Thymus (tissue), 11 donors: ENCODE measurements at regions not wholly inside any gene's neighbourhood (a gene's known extent, or its start where the extent isn't known, plus 50 kb on each side); places are given as distances from the start of the nearest gene placed in this dataset.

ENCODE experiments used
- DNase-seq, 9 donors: peaks; one replicate each; pipeline ENCODE4 v3.0.0-alpha.2; 2013; ENCODE audit warnings: low spot score in 9 of 9, low read depth in 6 of 9, missing footprints in 1 of 9
- H3K27ac ChIP-seq, 2 donors: one replicate each; pipeline ENCODE4 v1.5.1; 2013; ENCODE audit warnings: control low read depth in 1 of 2, low read depth in 1 of 2, low read length in 1 of 2, mild to moderate bottlenecking in 1 of 2, moderate library complexity in 1 of 2
- H3K27me3 ChIP-seq, 2 donors: one replicate each; pipeline ENCODE4 v1.5.1; 2013; ENCODE audit warnings: low read length in 1 of 2; ENCODE audit not compliant: control insufficient read depth in 2 of 2, insufficient read depth in 1 of 2
- H3K36me3 ChIP-seq, 2 donors: one replicate each; pipeline ENCODE4 v1.5.1; 2013; ENCODE audit warnings: low read length in 1 of 2, mild to moderate bottlenecking in 1 of 2, moderate library complexity in 1 of 2; ENCODE audit not compliant: control insufficient read depth in 2 of 2, insufficient read depth in 2 of 2
- H3K4me1 ChIP-seq, 2 donors: one replicate each; pipeline ENCODE4 v1.5.1; 2013; ENCODE audit warnings: low read length in 2 of 2; ENCODE audit not compliant: control insufficient read depth in 2 of 2, insufficient read depth in 2 of 2
- H3K4me3 ChIP-seq, 2 donors: one replicate each; pipeline ENCODE4 v1.5.1; 2013; ENCODE audit warnings: low read length in 2 of 2, control low read depth in 1 of 2, mild to moderate bottlenecking in 1 of 2
- H3K9me3 ChIP-seq, 2 donors: one replicate each; pipeline ENCODE4 v1.5.1; 2013; ENCODE audit warnings: low read length in 1 of 2, mild to moderate bottlenecking in 1 of 2; ENCODE audit not compliant: control insufficient read depth in 2 of 2, insufficient read depth in 1 of 2
- WGBS: extraction: QIAGEN DNeasy Blood & Tissue Kit; methylation state at CpG from one replicate; pipeline ENCODE4 v1.1.7; 2013; 5-methylcytosine and 5-hydroxymethylcytosine counted together
- donor health status: healthy.

DNA sequence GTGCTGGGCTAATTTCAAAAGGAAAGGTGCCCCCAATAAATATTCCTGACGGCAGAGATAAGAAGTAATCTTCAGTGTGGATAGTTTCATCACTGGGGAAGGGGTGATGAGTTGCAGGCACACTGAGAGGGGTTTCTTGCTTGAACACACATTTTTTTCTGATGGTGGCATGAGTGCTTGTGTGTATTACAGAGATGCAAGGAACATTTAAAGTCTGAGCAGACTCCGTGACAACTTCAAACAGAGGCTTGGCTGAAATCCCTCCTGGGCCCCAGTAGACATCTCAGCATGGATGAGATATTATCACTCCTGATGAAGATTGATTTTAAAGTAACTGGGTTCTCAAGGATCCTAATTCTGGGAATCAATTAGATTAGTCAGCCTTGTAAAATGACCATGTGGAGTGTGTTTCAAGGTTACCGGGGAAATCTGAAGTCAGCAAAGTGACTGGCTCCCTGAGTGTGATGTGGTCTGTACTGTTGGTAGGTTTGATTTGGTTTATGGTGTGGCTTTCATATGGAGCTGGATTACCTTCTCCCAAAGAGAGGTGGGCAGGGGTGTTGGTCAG is 435.8 kb upstream of the EEF2KMT start:
- DNase-seq, result no peak
- no peaks in the 10 kb centered on the region for H3K27me3 ChIP-seq
- 80% methylated on average over 3 of the region's 3 CpGs for WGBS
- H3K27ac ChIP-seq, result no peak overlapping the region
- H3K36me3 ChIP-seq, result no peaks in the 10 kb centered on the region
- H3K4me1 ChIP-seq, result no peaks in the 10 kb centered on the region
- H3K4me3 ChIP-seq, result no peak overlapping the region
- H3K9me3 ChIP-seq, result no peaks in the 10 kb centered on the region

- Histone ChIP-seq H3K9me3 (no peaks in the 10 kb centered on the region), H3K36me3 (no peaks in the 10 kb centered on the region), H3K27ac (no peak overlapping the region), H3K4me1 (no peaks in the 10 kb centered on the region), H3K27me3 (peaks cover 0 to 2% of the 10 kb centered on the region in 2 donors), H3K4me3 (no peak overlapping the region)
- DNase-seq, result no peak
- WGBS, result 94% methylated on average over 5 of the region's 5 CpGs
These were observed 430.2 kb upstream of the EEF2KMT start for GRCh38 chr16:5527817-5528216.

DNA sequence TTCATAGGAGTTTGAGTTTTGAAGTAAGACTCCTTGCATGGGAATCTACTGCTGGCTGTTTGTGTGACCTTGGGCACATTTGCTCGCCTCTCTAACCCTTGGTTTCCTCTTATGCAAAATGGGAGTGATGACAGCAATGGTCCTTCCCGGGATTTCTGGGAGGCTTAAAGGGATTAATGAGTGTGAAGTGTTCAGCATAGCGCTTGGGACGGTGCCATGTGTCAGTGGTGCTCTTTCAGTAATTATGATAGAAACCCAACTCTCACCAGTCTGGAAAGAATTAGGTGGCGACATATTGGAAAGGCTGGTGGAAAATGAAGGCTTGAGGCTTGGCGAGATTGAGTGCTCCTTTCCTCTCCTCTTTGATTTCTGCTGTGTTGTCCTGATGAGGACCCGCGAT is 429.2 kb upstream of the EEF2KMT start:
- no peak for DNase-seq
- 95% methylated on average over 8 of the region's 8 CpGs for WGBS
- no peak overlapping the region for H3K27ac ChIP-seq

DNA sequence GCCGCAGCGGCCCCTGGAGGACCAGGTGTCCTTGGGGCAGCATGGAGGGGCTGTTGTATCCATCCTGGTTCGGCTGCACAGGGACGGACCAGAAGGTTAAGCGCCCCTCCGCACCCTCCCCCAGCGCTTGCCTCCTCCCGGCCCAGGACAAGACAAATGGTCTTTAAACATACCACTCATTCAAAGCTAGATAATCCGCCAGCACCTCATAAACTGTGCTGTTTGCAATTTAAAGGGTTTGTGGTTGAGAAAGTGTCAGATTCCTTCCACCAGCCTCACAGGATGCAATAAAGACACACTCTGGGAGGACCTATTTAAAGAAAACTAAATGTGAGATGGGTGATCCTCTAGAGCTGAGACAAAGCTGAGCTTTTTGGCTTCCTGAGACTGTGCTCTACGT is 426.2 kb upstream of the EEF2KMT start:
- Histone ChIP-seq H3K27ac (no peak overlapping the region), H3K4me3 (no peak overlapping the region), H3K9me3 (no peaks in the 10 kb centered on the region), H3K4me1 (no peaks in the 10 kb centered on the region), H3K27me3 (peaks cover 0 to 2% of the 10 kb centered on the region in 2 donors), H3K36me3 (no peaks in the 10 kb centered on the region)
- no peak for DNase-seq
- WGBS, result 17% methylated on average over 10 of the region's 10 CpGs

More for the DNA sequence above, 429.2 kb upstream of the EEF2KMT start:
- Histone ChIP-seq H3K36me3 (no peaks in the 10 kb centered on the region), H3K9me3 (no peaks in the 10 kb centered on the region), H3K27me3 (peaks cover 0 to 2% of the 10 kb centered on the region in 2 donors), H3K4me3 (no peak overlapping the region), H3K4me1 (no peaks in the 10 kb centered on the region)

DNA sequence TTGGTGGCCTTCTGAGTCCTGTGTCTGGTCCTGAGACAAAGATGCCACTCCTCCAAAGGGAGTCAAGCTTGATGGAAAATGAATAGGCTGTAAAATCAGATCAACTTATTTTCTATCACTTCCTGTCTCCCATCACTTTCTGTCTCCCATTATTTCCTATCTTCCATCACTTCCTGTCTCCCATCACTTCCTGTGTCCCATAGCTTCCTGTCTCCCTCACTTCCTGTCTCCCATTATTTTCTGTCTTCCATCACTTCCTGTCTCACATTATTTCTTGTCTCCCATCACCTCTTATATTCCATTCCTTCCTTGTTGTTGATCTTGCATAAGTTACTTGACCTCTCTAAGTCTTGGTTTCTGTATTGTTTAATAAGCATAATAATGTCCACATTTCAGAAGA is 418.5 kb upstream of the EEF2KMT start:
- DNase-seq, result no peak
- H3K4me1 ChIP-seq, result no peaks in the 10 kb centered on the region
- H3K9me3 ChIP-seq, result no peaks in the 10 kb centered on the region
- H3K36me3 ChIP-seq, result no peaks in the 10 kb centered on the region
- H3K27me3 ChIP-seq, result no peaks in the 10 kb centered on the region
- no peak overlapping the region for H3K27ac ChIP-seq
- no peak overlapping the region for H3K4me3 ChIP-seq

- H3K4me1 ChIP-seq, result no peaks in the 10 kb centered on the region
- no peak overlapping the region for H3K27ac ChIP-seq
- whole genome bisulfite sequencing, result 64% methylated on average over 4 of the region's 4 CpGs
These were observed 414.4 kb upstream of the EEF2KMT start for GRCh38 chr16:5512014-5512413.

GRCh38 chr16:5510819-5511370 is 413.3 kb upstream of the EEF2KMT start:
- Histone ChIP-seq H3K27me3 (no peaks in the 10 kb centered on the region), H3K4me1 (no peaks in the 10 kb centered on the region), H3K4me3 (no peak overlapping the region), H3K36me3 (no peaks in the 10 kb centered on the region), H3K9me3 (no peaks in the 10 kb centered on the region), H3K27ac (no peak overlapping the region)
- 36% methylated on average over 5 of the region's 5 CpGs for WGBS
- no peak for DNase-seq

More at GRCh38 chr16:5512014-5512413, 414.4 kb upstream of the EEF2KMT start:
- no peak overlapping the region for H3K4me3 ChIP-seq
- no peak for DNase-seq
- no peaks in the 10 kb centered on the region for H3K36me3 ChIP-seq
- no peaks in the 10 kb centered on the region for H3K9me3 ChIP-seq
- no peaks in the 10 kb centered on the region for H3K27me3 ChIP-seq

DNA sequence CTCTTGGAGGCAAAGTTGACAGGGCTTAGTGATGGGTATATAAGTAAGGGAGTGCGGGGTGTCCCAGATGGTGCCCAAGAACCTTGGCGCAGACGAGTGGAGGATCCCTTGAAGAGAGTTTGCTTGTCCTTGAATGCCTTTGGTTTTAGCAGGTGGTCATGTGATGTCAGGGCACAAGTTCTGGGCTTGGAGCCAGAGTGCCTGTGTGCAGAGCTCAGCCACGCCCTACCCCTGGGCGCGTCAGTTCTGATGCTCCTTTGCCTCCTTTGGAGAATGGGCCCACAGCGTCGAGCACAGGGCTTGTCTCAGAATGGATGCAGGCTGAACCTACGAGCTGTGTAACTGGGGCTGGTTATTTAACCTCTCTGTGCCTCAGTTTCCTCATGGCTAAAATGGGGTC is 412.2 kb upstream of the EEF2KMT start:
- Histone ChIP-seq H3K27ac (no peak overlapping the region), H3K9me3 (no peaks in the 10 kb centered on the region), H3K4me3 (no peak overlapping the region), H3K36me3 (no peaks in the 10 kb centered on the region), H3K27me3 (no peaks in the 10 kb centered on the region), H3K4me1 (no peaks in the 10 kb centered on the region)
- DNase-seq, result no peak
- 94% methylated on average over 9 of the region's 9 CpGs for WGBS

DNA sequence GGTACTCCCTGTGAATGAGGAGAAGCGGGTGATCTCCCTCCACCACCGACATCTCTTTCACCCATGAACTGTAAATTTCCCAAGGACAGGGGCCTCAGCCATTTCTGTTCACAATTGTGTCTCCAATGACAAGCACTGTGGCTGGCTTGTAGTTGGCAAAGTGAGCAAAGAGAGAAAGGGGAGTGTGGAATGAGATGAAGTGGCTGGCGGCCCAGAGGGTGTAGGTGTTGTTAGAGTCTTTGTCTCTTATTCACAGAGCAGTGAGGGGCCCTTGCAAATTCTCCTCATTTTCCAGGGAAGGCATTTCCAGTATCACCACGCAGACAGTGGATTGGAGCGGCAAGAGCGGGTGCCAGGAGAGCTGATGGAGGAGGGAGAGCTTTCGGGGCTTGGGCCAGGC is 411.7 kb upstream of the EEF2KMT start:
- Histone ChIP-seq H3K4me1 (no peaks in the 10 kb centered on the region), H3K27me3 (no peaks in the 10 kb centered on the region), H3K4me3 (no peak overlapping the region), H3K27ac (no peak overlapping the region), H3K9me3 (no peaks in the 10 kb centered on the region), H3K36me3 (no peaks in the 10 kb centered on the region)
- DNase-seq, result no peak
- 90% methylated on average over 7 of the region's 7 CpGs for WGBS
